HK-2 (cell line): ENCODE measurements at regions not wholly inside any gene's neighbourhood (a gene's known extent, or its start where the extent isn't known, plus 50 kb on each side); places are given as distances from the start of the nearest gene placed in this dataset.

Experiments used
- DNase-seq: peaks from one replicate; pipeline ENCODE4 v3.0.0-alpha.2; 2018; ENCODE audit not compliant: unreplicated experiment

GRCh38 chr2:201969241-201969937 is 64.3 kb upstream of the FZD7 start:
- no peak for DNase-seq

DNA sequence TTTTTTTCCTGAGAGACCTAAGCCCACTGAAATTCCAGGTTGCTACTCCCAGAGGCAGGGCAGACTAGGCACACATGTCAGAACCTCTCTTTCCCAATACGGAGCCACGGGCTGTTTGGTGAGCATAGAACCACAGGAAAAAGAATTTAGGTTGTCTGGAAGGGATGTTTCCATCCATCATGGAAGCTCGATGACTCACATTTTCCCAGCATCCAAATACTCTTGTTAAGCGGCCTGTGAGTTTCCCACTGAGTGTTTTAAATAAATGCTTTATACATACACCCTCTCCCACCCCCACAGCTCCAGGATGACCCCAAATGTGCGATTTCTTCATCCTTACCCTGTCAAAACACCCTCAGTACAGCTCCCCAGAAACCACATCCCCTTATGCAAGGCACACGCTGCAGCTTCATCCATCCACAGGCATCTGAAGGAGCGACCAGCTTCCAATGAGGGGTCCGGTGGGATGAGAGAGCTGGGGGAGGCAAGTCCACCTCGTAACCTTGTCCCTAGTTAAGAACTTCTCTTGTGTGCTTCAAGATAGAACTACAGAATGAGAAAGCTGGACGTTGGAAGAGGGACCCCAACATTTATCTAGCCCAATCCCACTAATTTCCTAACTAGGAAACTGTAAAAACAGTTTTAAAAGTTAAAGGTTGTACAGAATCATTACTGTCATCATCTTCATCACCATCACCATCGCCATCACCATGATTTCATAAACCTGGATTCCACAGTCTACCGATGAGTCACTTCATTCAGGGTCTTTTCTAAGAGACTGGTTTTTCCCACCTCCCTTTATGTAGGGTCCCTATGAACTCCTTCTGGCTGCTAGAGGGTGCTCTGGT is 63.5 kb upstream of the FZD7 start:
- no peak for DNase-seq

DNA sequence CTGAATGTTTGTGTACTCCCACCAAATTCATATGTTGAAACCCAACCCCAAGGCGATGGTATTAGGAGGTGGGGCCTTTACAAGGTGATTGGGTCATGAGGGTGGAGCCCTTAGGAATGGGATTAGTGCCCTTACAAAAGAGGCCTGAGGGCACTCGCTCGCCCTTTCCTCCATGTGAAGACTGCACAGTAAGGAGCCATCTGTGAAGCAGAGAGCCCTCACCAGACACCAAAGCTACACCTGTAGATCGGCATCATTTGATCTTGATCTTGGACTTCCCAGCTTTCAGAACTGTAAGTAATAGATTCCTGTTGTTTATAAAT is 62.9 kb upstream of the FZD7 start:
- DNase-seq = no peak

- DNase-seq = no peak
Measured at GRCh38 chr2:201971531-201972228, 62.0 kb upstream of the FZD7 start.

DNA sequence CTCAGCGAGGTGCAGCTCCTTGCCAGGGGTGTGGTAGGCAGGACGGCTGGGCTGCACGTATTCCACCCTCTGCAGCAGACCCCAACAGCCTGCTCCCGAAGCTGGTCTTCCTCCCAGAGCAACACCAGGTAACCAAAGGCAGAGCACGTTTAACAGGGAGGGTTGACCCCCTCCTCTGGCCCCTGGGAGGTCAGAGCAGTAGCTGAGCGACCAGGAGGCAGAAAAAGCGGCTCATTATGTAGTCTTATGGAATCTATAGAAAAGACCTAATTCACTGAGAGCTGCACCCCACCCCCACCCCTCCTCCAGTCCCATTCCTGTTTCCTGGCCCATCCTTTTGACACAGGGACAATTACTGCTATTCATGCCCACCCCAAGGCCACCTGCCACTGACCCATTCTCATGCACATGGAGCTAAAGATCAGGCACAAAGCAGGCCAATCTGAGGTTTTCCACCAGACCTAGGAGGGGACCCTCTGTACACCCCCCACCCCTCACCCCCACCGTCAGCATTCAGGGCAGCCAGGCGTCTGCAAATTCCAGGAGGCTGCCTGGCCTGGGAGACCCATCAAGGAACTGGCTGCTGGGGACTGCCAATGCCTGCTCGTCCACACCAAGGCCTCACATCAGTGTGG is 60.9 kb upstream of the FZD7 start:
- DNase-seq = no peak

DNA sequence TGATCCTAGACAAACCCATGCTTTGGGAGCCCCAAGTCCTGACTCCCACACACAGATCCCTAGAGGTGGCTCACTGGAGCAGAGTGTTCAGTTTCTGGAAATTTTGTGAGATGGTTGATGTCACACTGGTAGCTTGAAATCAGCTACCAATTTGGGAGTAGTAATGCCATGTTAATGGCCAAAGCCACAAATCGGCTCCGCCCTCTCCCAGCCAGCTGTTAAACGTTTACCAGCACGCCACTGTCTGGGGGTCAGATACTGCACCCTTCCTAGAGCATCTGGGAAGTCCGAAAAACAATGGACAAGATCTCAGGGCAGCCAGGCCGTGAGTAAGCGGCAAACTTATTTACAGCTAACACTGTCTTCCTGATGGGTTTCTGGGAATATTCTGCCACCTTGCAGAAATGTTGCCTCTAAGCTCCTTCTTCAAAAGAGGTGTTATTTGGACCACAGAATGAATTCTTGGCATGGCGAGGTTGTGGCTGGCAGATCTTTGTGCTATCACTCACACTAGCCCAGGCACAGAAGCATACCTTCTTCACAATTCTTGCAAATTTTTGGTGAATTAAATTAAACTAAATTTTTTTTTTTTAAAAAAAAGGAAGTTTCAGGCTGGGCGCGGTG is 60.2 kb upstream of the FZD7 start:
- no peak for DNase-seq

GRCh38 chr2:201974171-201975100 is 59.2 kb upstream of the FZD7 start:
- DNase-seq = no peak

- DNase-seq = no peak
Measured at GRCh38 chr2:201975434-201975833, 58.2 kb upstream of the FZD7 start.

- no peak for DNase-seq
Measured at GRCh38 chr2:201975964-201976612, 57.6 kb upstream of the FZD7 start.

DNA sequence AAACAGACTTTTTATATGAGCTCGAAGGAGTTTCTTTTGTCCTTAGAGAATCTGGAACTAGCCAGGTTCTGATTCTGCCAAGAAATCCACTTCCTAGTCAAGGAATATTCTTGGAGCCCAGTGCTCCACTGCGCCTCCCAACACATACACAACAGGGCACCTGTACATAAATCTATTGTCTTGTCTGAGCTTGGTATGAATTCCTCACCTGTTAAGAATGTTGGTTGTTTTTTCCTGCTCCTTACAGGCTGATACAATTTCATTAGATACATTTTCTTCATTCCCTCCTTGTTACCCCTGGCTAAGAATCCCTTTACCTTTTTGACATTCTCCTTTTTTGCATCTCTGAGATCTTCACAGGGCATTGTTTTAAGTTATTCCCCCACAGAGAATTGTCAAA is 56.0 kb upstream of the FZD7 start:
- DNase-seq = no peak

DNA sequence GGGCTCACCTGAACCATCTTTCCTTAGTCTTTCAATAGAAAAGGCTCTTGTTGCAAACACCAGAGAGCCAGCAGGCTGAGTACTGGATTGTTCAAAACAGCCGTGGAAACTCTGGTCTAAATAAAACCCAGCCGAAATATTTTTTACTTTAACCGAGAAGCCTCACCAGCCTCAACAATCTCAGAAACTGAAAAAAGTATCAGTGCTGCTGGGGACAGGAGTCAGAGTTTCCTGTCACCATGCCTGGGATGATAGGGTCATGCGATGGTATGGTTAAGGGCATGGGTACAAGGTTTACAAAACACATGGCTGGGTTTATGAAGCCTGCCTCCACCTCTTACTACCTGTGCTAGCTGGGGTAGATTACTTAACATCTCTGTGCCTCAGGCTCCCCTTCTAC is 55.3 kb upstream of the FZD7 start:
- no peak for DNase-seq

GRCh38 chr2:201978986-201979385 is 54.7 kb upstream of the FZD7 start:
- no peak for DNase-seq

DNA sequence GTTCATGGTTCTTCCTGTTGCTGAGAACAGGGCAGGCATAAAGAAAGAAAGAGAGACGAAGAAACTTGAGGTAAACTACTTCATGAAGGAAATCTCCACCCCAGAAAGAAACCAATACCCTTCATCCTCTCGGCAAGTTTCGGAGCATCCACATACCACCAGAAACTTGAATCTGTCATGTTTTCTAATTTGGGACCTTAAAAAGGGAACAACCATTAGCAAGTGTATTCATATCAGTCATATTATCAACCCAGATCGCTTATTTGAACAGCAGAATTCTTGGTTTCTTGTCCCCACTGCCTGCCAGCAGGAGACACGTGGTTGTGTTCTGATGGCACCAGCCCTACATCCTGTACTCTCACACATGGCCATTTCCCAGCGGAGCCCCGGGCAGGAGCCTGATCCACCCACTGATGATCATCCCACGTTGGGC is 53.2 kb upstream of the FZD7 start:
- DNase-seq = no peak

DNA sequence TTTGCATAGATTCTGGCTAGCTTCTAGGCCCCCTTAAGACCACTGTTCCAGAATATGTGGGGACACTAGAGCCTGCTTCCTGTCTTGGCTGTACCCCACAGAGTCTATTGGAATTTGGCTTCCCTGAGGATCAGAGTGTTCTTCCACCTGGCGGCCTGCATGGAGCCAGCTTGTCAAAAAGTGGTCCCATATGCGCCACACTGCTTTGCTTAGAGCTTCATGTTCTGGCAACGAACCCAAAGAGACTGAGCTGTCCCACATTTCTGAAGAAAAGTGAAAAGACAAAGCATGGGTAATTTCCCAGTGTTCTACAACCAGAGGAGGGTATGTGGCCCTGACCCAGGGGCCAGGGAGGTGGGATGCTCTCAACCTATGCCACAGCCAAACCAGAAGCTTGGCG is 52.7 kb upstream of the FZD7 start:
- no peak for DNase-seq

GRCh38 chr2:201983174-201983573 is 50.5 kb upstream of the FZD7 start:
- DNase-seq = no peak

DNA sequence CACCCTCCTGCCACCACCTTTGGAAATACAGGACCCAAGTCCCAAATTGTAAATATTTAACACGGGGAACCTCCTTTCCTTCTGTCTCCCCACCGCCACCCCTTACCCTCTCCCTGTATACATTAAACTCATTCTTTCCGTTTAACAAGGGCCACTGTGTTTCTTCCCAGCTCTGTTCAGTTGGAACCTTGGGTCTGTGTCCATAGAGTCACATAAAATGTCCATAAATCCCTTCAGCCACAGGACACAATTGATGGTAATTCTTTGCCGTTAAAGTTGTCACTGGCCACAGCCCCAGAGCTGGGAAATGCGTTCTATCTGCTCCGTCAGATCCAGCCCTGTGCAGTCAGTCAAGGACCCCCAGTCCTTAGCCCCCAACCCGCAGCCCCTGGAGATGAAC is 49.9 kb upstream of the FZD7 start:
- no peak for DNase-seq
